OCI-LY1 (cell line): ENCODE measurements at regions not wholly inside any gene's neighbourhood (a gene's known extent, or its start where the extent isn't known, plus 50 kb on each side); places are given as distances from the start of the nearest gene placed in this dataset.

Experiments
- H2AFZ ChIP-seq: fragments of 200-600 bp; sonication (generic), shearing (Covaris generic); 2 replicates; pipeline ENCODE4 v1.6.0; 2014; ENCODE audit warnings: antibody characterized with exemption, mild to moderate bottlenecking, low read length
- H3F3A ChIP-seq: fragments of 200-600 bp; sonication (generic), shearing (Covaris generic); 2 replicates; pipeline ENCODE4 v1.6.0; 2014; ENCODE audit warnings: mild to moderate bottlenecking, antibody characterized with exemption, low read length, moderate library complexity; ENCODE audit not compliant: insufficient read depth
- H3K27ac ChIP-seq: fragments of 200-600 bp; sonication (generic); 2 replicates; pipeline ENCODE4 v1.5.1; 2014; ENCODE audit warnings: low read length, mixed run types, mild to moderate bottlenecking, low read depth; ENCODE audit not compliant: poor library complexity, severe bottlenecking
- H3K27me3 ChIP-seq: fragments of 200-600 bp; sonication (generic); 2 replicates; pipeline ENCODE4 v1.6.0; 2014; ENCODE audit warnings: antibody characterized with exemption, mild to moderate bottlenecking, low read length, moderate library complexity; ENCODE audit not compliant: insufficient read depth
- H3K36me3 ChIP-seq: fragments of 200-600 bp; sonication (generic); 2 replicates; pipeline ENCODE4 v1.6.1; 2014; ENCODE audit warnings: mild to moderate bottlenecking, antibody characterized with exemption, low read length, moderate library complexity, mixed read lengths; ENCODE audit not compliant: insufficient read depth
- H3K4me1 ChIP-seq: fragments of 200-600 bp; sonication (generic); 2 replicates; pipeline ENCODE4 v1.5.1; 2014; ENCODE audit warnings: mild to moderate bottlenecking, low read length, moderate library complexity; ENCODE audit not compliant: insufficient read depth, severe bottlenecking
- H3K4me2 ChIP-seq: fragments of 200-600 bp; sonication (generic), shearing (Covaris generic); 2 replicates; pipeline ENCODE4 v1.6.1; 2014; ENCODE audit warnings: low read length
- H3K4me3 ChIP-seq: fragments of 200-600 bp; sonication (generic); 2 replicates; pipeline ENCODE4 v1.5.1; 2014; ENCODE audit warnings: low read length, low read depth, mild to moderate bottlenecking, mixed read lengths; ENCODE audit not compliant: poor library complexity, severe bottlenecking
- H3K79me2 ChIP-seq: fragments of 200-600 bp; shearing (Covaris generic); 2 replicates; pipeline ENCODE4 v1.6.1; 2016; ENCODE audit warnings: mixed run types, low read length, mixed read lengths; ENCODE audit not compliant: insufficient read depth
- H3K9ac ChIP-seq: fragments of 200-600 bp; sonication (generic), shearing (Covaris generic); 2 replicates; pipeline ENCODE4 v1.6.1; 2014; ENCODE audit warnings: mild to moderate bottlenecking, low read length, mixed read lengths
- H3K9me2 ChIP-seq: fragments of 200-600 bp; sonication (generic), shearing (Covaris generic); 2 replicates; pipeline ENCODE4 v1.6.1; 2014; ENCODE audit warnings: low read depth, mild to moderate bottlenecking, low read length, mixed read lengths
- H3K9me3 ChIP-seq: fragments of 200-600 bp; shearing (Covaris generic); 2 replicates; pipeline ENCODE4 v1.6.1; 2014; ENCODE audit warnings: low read length, mixed read lengths
- H4K20me1 ChIP-seq: fragments of 200-600 bp; sonication (generic), shearing (Covaris generic); 2 replicates; pipeline ENCODE4 v1.6.0; 2016; ENCODE audit warnings: mild to moderate bottlenecking, low read length; ENCODE audit not compliant: insufficient read depth
- CTCF ChIP-seq: fragments of 200-600 bp; sonication (generic), shearing (Covaris generic); IDR thresholded peaks from 2 replicates; pipeline ENCODE4 v1.5.1; 2017; ENCODE audit warnings: mild to moderate bottlenecking, antibody characterized with exemption, low read length, moderate library complexity, mixed read lengths
- EZH2 ChIP-seq: fragments of 200-600 bp; sonication (generic), shearing (Covaris generic); IDR thresholded peaks from 2 replicates; pipeline ENCODE4 v1.8.0; 2017; ENCODE audit warnings: borderline replicate concordance, mixed run types, mild to moderate bottlenecking, antibody characterized with exemption, low read length, moderate library complexity, mixed read lengths

- Histone ChIP-seq H3K79me2 (no peaks in the 10 kb centered on the region), H3K27ac (no peak overlapping the region), H3K27me3 (no peaks in the 10 kb centered on the region), H3K4me3 (no peak overlapping the region), H3F3A (no peaks in the 10 kb centered on the region), H4K20me1 (no peaks in the 10 kb centered on the region), H3K9ac (no peak overlapping the region), H3K4me2 (no peak overlapping the region), H3K4me1 (no peaks in the 10 kb centered on the region), H3K9me2 (no peaks in the 10 kb centered on the region), H3K36me3 (no peaks in the 10 kb centered on the region), H3K9me3 (no peaks in the 10 kb centered on the region), H2AFZ (no peak overlapping the region)
- no peak for TF ChIP-seq CTCF
- no peak for TF ChIP-seq EZH2
These were observed 272.3 kb upstream of the RAG2 start for GRCh38 chr11:36870361-36870760.

GRCh38 chr11:36868380-36868779 lies 270.3 kb upstream of the RAG2 start:
- Histone ChIP-seq H3K36me3 (no peaks in the 10 kb centered on the region), H2AFZ (no peak overlapping the region), H3K4me3 (no peak overlapping the region), H3K9ac (no peak overlapping the region), H3K4me1 (no peaks in the 10 kb centered on the region), H3K9me3 (no peaks in the 10 kb centered on the region), H3K4me2 (no peak overlapping the region), H3K79me2 (no peaks in the 10 kb centered on the region), H4K20me1 (no peaks in the 10 kb centered on the region), H3K27ac (no peak overlapping the region), H3F3A (no peaks in the 10 kb centered on the region), H3K9me2 (no peaks in the 10 kb centered on the region), H3K27me3 (no peaks in the 10 kb centered on the region)
- TF ChIP-seq EZH2 (no peak), CTCF (no peak)

GRCh38 chr11:36865846-36866245 lies 267.8 kb upstream of the RAG2 start:
- Histone ChIP-seq H3K27ac (no peak overlapping the region), H3K9me2 (no peaks in the 10 kb centered on the region), H3K27me3 (no peaks in the 10 kb centered on the region), H3K9me3 (no peaks in the 10 kb centered on the region), H4K20me1 (no peaks in the 10 kb centered on the region), H3K9ac (no peak overlapping the region), H2AFZ (no peak overlapping the region), H3K79me2 (no peaks in the 10 kb centered on the region), H3F3A (no peaks in the 10 kb centered on the region), H3K4me2 (no peak overlapping the region), H3K4me3 (no peak overlapping the region), H3K4me1 (no peaks in the 10 kb centered on the region), H3K36me3 (no peaks in the 10 kb centered on the region)
- TF ChIP-seq CTCF (no peak), EZH2 (no peak)
